ENCODE measurements at regions not wholly inside any gene's neighbourhood (a gene's known extent, or its start where the extent isn't known, plus 50 kb on each side); places are given as distances from the start of the nearest gene placed in this dataset.
A peak's percentile ranks its signal among the peaks of the same experiment; 100 is the strongest.

DNA sequence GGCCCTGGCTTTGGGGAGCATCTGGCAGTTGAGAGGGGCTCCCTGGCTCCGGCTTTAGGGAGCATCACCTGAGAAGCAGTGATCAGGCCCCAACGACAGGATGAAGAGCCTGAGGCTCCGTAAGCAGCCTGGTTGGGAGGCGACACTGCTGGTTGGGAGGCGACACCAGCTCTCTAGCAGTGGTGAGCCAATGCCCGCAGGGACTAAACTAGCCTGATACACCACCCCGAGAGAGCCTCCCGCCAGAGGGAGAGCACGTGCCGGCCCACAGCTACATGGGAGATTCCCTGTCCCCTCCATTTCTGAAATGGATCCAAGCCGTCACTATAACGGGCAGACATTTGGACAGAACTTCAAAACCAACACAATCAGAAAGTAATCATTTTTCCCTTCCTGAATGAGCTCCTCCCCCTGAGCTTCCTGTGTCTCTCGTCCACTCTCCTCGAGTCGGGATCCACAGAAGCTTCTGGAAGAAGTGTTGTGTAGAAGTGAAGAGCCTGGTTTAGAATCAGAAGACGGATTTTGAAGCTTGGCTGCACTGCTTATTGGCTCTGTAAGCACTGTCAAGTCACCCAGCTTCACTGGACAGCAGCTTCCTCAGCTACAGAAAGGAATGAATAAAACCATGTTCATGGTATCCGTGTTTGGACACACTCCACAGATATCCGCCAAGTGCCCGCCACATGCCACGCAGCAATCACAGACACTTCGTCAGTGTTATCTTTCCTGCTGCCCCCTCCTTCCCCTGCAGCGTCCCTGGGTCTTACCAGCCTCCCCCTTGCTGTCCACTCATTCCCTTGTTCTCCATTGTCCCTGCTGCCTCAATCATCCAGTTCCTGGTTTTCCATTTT lies 199.6 kb downstream of the TTLL2 start:
- DNase-seq: no peak

DNA sequence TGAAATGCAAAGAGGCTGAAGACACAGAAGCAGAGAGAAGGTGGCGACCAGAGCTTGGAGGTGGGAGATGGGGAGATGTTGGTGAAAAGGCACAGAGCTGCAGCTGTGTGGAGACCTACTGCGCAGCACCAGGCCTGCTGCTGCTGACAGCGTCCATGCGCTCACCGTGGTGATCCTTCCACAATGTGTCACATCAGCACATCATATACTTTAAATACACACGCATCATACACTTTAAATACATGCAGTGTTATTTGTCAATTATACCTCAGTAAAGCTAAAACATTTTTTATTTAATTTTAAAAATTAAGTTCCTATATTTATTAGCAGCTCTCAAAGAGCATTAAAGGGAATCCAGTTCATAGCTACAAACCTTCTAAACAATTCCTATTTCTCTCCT lies 200.9 kb downstream of the TTLL2 start:
- no peak for DNase-seq

DNA sequence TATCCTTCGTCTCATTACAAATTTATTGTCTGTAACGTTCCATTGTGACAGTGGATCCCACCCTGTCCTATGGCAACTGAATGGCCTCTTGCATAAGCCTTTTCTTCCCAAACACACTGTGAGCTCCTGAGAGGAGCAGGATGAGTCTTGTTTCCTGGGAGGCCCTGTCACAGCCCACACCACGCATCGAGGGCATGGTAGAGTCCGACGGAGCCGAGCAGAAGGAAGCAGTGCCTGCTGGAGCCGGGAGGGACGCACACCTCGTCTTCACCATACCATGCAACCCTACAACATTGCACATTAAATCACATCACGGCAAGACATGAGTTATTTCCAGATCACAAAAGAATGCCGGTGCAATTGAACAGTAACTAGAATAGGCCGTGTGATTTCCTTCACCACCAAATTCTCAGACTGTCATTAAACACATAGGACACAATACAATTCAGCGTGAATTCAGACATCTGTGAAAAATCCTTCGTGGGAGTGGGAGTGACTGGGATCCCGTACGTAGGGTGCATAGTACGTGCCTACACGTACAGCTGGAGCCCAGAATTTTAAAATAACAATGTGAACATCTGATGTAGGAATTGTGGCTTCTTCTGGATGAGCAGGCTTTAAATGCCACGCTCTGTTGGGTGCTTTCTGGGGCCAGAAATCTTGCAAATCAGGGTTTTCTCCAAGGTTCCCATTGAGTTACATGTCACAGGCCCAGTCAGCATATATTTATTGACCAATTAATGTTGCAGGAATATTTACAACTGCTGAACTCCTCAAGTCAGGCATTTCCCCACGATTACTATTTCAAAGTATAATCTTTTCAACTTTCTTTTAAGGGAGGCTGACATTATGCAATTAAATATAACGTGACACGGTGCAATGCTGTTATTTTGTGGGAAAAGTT lies 201.8 kb downstream of the TTLL2 start:
- no peak for DNase-seq

DNA sequence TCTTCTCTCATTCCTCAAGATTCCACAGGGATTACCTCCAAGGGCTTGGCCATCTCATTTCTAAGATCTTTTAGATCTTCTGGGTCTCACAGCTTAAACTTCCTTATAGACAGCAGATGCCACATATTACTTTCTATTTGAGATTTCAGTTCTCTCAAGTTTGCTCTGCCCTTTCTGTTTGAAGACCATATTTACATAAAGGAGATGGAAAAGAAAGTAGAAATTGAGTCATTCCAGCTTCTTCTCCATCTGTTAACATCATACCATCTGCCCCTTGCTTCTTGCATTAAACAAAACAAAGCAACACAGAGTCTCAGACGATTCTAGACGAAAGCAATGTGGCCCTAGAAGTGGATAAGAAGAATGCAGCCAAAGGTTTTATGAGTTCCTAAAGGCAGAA lies 203.4 kb downstream of the TTLL2 start:
- DNase-seq: no peak

DNA sequence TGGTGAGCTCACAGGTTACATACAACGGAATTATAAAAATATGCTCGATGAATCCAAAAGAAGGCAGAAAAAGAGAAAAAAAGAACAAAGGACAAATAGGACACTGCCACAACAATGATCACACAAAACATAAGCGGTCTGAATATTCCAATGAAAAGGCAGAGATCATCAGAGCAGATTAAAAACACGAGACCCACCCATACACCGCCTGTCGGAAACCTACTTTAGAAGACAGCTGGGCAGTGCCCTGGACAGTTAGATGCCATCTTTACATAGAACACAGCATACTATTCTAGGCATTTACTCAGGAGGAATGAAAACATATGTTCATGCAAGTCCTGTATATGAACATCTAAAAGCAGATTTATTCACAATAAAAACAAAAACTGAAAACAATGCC lies 204.1 kb downstream of the TTLL2 start:
- no peak for DNase-seq

DNA sequence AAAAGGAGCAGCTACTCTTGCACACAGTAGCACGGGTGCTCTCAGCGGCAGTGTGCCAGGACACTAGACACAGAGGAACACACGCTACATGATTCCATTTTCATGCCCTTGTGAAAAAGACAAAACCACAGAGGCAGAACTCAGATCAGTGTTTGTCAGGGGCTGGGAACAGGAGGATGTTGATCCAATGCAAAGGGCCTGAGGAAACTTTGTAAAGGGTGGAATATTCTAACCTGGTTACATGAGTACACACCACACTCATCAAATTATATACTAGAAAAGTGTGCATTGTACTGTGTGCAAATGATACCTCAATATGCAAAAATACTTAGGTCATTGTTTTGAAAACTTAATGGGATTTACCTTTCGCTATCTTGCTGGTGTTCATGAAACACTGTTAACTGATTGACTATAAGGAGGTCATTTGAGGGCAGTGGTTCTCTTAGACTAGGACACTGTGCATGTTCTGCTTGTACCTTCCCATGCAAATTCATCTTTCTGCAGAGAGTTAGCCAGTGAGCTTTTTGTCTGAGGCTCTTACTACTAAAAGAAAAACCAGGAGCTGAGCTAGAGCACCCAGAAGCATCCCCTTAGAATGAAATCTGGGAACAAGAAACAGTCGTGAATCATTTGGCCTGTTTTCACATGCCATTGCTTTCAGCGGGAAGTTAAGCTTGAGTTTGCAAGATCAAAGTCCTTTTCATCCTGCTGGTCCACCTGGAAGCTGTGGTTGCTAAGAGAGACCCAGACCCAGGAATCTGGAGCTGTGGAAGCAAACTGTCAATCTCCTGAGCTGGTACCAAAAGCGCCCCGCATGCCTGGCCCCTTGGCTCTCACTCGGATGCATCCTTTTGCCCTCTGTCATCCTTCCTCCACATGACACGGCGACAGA lies 204.8 kb downstream of the TTLL2 start:
- no peak for DNase-seq

DNA sequence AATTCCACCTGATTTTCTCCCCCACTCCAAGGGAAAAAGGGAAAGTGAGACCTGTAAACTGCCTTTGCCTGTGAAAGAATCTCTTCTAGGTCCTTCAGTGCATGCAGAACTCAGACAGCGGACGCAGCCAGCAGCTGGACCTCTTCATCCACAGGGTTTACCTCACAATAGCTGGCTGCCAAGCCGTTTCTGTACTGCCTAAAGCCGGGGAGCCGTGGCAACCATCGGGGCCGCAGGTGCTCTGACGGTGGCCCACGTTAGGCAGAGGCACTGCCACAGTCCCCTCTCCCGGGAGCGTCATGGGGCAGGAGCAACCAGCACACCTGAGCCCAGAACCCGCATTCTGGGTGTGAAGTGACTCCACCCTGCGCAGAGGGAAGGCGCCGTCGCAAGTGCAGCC lies 206.1 kb downstream of the TTLL2 start:
- DNase-seq: no peak

DNA sequence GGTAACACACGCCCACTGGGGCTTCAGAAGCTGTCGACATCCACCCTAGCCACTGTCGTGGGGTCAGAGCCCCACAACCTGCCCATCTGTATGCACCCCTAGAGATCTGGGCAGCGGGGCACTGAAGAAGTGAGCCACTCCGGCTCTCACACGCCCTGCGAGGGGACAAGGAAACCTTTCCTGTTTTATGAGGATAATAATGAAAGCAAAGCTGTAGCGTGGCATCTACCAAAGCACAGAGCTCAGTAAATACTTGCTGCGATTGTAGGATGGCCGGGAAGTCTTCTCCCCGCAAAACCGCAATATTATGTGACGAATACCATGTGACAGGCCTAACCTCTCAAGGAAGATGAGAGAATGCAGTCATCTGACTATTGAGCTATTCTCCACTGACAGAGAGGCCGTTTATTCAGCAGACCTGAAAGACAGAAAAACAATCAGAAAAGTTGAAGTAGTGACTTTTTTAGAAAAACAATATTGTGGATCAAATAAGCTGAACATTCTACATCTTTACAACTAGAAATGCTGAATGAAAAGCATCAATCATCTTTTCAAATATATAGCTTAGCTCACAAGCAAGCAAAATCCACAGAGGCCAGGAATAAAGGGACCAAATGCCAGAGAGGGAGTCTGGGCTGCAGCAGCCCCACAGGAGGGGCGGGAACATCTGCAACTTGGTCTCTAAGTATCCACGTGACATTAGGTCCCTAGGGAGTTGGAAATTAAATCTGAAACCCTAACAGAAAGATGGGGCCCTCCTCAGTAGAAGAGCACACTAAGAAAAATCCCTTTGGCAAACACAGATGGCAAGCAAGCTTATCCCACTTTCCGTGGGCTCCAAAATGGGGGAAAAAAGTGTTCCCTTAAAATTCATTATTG lies 207.8 kb downstream of the TTLL2 start:
- DNase-seq: no peak

DNA sequence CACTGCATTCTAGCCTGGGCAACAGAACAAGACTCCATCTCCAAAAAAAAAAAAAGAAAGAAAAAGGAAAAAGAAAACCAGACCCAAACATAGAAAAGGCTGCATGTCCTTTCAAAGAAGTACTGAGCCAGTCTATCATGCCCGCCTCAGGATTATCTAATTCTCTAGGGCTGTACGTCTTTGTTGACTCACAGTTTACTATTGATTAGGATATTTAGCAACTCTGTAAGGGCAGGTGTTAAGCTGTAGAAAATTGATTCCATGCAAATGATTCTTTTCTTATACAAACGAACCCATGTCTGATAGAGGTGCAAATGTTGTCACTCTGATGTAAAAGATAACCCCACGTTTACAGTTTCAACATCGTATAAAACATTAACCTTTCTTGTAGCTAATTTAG lies 209.0 kb downstream of the TTLL2 start:
- no peak for DNase-seq

DNA sequence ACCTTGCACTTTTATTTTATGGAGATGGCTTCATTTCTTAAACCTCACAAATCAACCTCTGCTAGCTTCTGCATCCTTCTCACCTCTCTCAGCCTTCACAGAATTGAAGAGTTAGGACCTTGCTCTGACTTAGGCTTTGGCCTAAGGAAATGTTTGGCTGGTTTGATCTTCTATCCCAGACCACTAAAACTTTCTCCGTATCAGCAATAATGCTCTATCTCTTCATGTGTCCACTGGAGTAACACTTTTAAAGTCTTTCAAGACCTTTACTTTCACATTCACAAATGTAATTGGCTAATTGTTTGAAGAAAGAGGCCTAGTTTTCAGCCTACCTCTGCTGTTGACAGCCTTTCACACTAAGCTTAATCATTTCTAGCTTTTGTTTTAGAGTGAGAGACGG lies 212.9 kb downstream of the TTLL2 start:
- DNase-seq: no peak

DNA sequence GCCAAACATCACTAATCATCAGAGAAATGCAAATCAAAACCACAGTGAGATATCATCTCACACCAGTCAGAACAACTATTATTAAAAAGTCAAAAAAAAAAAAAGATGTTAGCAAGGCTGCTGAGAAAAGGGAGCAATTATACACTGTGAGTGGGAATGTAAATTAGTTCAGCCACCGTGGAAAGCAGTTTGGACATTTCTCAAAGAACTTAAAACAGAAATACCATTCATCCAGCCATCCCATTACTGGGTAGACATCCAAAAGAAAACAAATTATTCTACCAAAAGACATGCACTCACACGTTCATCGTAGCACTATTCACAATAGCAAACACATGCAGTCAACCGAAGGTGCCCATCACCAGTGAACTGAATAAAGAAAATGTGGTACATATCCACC lies 213.9 kb downstream of the TTLL2 start:
- no peak for DNase-seq

DNA sequence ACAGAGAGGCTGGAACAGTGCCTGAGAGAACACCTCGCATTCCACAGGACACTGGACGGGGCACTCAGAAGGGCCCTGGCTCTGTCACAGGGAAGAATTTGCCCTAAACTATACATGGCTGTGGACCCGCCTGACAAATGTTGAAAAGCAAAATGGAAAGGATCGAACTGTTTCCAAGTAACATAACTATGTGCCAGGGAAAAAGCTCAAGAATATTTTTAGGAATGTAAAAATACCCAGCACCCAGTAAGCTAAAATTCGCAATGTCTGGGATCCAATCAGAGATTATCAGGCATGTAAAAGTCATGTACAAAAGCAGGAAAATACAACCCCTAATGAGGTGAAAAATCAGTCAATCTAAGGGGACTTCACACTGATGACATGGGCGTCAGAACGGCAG lies 215.9 kb downstream of the TTLL2 start:
- no peak for DNase-seq

DNA sequence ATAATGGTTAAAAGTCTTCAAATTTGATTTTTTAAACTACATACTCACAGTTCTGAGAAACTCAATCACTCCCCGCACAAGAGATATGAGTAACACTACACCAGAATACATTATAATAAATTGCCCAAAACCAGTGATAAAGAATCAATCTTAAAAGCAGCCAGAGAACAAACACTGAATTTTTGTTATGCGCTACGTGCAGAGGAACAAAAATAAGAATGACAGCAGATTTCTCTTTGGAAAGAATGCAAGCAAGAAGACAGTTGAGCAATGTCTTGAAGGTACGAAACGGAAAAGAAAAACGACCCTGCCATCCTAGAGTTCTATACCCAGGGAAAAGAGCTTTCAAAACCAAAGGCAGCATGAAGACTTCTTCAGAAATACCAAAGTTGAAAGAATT lies 216.7 kb downstream of the TTLL2 start:
- DNase-seq: no peak

DNA sequence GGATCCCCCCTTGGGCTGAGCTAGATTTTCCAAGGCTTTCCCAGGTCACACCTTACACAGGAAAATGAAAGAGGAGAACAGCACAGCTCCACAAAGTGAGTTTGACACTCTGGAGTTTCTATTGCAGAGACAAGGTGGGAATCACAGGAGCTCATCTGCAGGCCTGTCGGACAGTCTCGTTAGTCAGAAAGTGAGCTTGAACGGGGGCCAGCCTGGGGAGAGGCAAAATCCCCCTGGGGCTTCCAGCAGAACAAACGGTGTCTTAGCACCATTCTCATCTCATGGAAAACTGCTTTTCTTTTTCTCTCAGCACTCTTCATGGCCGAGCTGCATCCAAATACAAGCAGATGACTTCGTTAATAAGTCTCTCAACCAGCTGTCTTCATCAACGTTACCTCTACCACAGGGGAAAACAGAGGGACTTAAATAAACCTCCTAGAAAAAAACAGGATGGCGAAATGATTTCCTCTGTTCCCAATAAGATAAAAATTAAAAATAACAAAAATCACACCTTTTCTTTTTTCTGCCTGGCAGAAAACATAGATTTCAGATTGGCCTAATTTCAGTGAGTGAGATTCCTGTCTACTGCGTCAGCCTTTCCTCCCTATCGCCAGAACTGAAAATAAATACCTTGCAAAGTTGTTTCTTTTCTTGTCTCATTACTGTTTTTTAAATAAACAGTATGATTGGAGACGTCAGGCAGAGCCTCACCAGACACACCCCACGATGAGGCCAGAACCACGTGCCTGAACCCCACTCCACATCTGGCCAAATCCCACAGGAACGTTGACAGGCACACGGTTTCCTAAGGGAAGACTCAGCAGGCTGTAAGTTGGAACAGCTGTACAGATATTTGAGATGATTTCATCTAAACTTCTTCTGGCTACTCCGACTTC lies 219.0 kb downstream of the TTLL2 start:
- peak; percentile 19 for DNase-seq

DNA sequence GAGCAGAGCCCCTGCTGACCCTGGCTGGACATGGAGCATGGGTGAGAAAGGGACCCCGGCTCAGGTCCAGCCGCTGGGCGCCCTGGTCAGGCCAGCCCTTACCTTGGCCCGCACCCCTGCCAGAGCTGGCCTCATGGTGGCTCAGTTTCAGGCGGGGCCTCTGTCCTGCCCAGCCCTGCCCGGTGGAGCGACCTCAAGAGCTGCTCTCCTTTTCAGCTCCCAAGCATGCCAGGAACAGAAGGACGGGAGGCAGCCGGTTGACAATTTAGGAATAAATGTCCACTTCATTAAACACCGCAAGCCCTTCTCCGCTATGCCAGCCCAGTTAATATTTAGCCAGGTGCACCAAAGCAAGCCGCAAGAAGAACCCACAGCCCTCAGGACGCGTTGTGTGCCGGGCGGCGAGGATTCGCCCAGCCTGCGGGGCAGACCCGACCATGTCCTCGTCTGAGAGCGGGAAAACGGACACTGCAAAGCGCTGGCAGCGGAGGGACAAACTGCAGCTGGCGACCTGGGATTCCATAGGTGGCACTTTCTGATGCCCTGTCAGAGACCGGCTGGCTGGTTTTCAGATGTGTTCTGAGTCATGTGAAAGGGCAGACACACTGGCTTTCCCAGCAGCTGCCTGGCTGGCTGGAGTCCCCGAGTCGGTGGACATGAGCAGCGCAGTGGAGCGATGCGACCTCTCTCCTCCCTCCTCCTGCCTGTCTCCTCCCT lies 221.9 kb downstream of the TTLL2 start:
- DNase-seq: no peak

DNA sequence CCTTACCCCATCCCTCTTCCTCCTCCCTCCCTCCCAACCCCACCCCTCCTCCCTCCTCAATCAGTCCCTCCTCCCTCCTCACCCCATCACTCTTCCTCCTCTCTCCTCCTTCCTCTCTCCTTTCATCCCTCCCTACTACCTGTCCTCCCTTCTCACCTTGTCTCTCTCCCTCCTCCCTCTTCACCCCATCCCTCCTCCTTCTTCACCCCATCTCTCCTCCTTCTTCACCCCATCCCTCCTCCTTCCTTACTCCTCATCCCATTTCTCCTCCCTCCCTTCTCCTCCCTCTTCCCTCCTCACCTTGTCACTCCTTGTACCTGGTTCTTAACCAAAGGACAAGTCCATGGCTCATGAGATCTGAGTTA lies 222.4 kb downstream of the TTLL2 start:
- no peak for DNase-seq

DNA sequence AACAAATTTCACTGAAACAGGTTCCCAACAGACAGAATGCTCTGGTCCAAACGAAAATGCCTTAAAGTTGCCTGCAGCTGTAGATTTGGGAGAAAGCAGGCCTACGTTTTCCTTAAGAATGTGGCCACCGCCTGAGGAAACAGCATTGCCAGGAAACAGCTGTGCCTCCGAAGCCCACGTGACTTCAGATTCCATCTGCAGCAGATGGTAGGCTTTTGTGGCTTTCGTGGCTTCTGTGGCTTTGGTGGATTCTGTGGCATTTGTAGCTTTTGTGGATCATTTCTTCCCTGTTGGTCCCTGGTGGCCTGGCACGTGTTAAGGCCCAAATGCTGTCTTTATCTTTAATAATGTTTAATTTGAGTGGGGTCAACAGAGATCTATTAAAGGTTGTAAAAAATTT lies 222.9 kb downstream of the TTLL2 start:
- peak; percentile 1 for DNase-seq

DNA sequence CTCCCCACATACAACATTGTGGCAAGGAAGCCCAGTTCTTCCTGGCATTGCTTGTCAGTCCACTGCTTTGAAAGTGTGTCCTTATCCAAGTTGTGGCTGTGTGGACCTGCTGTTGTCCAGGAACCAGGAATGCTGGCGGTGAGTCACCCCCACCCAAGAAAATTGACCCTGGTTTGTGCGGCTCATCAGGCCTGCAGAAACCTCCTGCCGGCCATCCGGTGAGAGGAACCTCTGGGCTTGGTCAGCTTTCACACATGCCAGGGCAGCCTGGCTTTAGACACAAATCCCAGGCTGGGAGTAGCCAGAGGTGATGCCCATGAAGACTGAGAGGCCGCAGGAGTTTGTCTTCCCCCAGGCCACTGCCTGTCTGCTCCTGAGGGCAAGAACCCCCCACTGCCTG lies 223.6 kb downstream of the TTLL2 start:
- DNase-seq: no peak

DNA sequence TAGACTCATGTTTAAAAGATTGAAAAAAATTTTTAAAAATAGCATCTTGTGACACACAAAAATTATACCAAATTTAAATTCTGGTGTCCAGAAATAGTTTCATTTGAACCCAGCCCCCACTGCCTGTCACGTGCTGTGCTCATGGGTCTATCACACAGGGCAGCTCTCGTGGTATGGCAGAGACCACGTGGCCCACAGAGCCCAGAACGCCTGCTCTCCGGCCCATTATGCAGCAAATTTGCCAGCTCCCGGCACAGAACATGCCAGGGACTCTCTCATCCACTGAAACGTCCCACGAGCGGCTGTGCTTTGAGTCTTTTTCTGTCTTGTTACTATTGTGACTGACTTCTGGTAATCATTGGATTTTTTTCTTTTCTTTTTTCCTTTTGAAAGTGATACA lies 224.3 kb downstream of the TTLL2 start:
- DNase-seq: no peak

DNA sequence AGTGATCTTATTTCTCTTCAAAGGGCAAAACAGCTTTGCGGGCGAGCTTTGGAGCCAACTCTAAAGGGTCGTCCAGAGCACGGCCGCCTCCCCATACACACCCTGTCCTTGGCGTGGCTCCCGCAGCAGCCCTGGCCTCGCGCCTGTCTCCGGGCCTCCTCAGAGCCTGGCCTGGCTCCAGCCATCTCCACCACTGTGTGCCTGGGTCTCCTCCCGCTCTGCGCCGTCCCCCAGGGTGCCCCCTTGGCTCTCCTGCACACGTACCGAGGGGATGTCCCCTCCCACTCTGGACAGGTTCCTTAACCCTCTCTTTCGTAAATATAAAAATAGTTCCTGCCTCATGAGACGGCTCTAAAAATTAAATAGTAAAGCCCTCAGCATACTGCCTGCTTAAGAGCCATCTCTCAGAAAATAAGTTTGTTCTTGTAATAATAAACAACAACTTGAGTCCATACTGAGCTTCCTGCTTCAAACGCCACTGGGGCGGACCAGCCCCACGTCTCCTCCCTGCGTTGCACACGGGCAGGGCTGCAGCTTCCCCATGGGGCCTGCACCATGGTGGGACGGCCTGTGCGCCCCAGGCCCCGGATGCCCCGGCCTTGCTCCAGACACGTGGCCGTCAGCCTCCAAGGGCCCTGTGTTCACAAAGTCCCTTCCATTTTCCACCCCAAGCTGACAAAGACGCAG lies 226.2 kb downstream of the TTLL2 start:
- no peak for DNase-seq
